ENCODE measurements at regions not wholly inside any gene's neighbourhood (a gene's known extent, or its start where the extent isn't known, plus 50 kb on each side); places are given as distances from the start of the nearest gene placed in this dataset.

DNA sequence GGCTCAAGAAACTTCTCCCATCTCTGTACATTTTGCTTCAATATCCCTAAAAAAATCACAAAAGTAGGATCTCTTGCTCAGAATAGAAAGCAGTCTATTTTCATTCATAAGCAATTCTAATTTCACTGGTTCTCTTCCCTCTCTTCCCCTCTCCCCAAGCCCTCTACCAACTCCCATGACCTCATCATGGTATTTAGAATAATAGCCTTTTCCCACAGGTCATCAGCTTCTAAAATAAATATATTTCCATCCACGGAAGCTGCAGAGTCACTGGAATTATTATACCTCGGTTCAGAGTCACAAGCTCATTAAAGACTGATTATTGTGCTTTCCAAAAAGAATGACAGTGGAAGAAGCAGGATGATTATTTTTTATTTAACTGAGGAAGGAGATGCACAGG lies 84.2 kb upstream of the ADRA1B start:
- POLR2A ChIA-PET: no interaction called here
- Histone ChIP-seq H3K4me1 (ENCODE audit: control insufficient read depth, extremely low read depth, insufficient read depth, low read length) (no peaks in the 10 kb centered on the region), H3K4me2 (ENCODE audit: insufficient read depth, low read length) (no peak overlapping the region), H3K9ac (replicated peaks; ENCODE audit: extremely low read depth, insufficient read depth, low read length) (no peak overlapping the region), H3K9me1 (replicated peaks; ENCODE audit: control insufficient read depth, extremely low read depth, insufficient read depth, low read length) (no peaks in the 10 kb centered on the region), H3K9me3 (replicated peaks; ENCODE audit: control insufficient read depth, insufficient read depth, low read length) (no peaks in the 10 kb centered on the region), H3K4me3 (replicated peaks in 1 of 3; ENCODE audit: insufficient read depth in 1 of 3, low read depth in 1 of 3, low read length in 3 of 3) (no peak overlapping the region), H3K79me2 (ENCODE audit: control insufficient read depth, insufficient read depth, low read length) (no peaks in the 10 kb centered on the region), H3K36me3 (ENCODE audit: control insufficient read depth in 2 of 2, extremely low read depth in 1 of 2, insufficient read depth in 2 of 2, low read length in 2 of 2) (no peaks in the 10 kb centered on the region), H4K20me1 (replicated peaks; ENCODE audit: control insufficient read depth, extremely low read depth, insufficient read depth, low read length) (no peaks in the 10 kb centered on the region), H2AFZ (ENCODE audit: low read depth, low read length) (no peak overlapping the region), H3K27ac (ENCODE audit: insufficient read depth, low read depth, low read length) (no peak overlapping the region), H3K27me3 (ENCODE audit: control insufficient read depth in 2 of 2, insufficient read depth in 2 of 2, low read length in 2 of 2) (no peaks in the 10 kb centered on the region)
- CTCF ChIA-PET: no interaction called here
- DNase-seq (ENCODE audit: low read depth, low spot score) (no peak), FAIRE-seq (no peak)
- intact Hi-C loops (cut with micrococcal nuclease): no loop called here
- TF ChIP-seq FOS (IDR thresholded peaks at IDR 0.05; ENCODE audit: borderline replicate concordance, insufficient read depth, low read length) (no peak), GATA2 (IDR thresholded peaks at IDR 0.05; ENCODE audit: insufficient read depth, insufficient read length, low read depth, low read length) (no peak), MYC (IDR thresholded peaks at IDR 0.05; ENCODE audit: low read depth, low read length) (no peak), JUN (IDR thresholded peaks at IDR 0.05; ENCODE audit: borderline replicate concordance, insufficient read depth, insufficient read length, low read depth) (no peak), POLR2A (IDR thresholded peaks at IDR 0.05; ENCODE audit: low read depth, low read length) (no peak), POLR2AphosphoS5 (IDR thresholded peaks at IDR 0.05; ENCODE audit: insufficient read depth, low read depth, low read length) (no peak), EZH2 (IDR thresholded peaks at IDR 0.05; ENCODE audit: borderline replicate concordance, low read depth, low read length, severe bottlenecking) (no peak)
- TF ChIP-seq, protein P1, sequence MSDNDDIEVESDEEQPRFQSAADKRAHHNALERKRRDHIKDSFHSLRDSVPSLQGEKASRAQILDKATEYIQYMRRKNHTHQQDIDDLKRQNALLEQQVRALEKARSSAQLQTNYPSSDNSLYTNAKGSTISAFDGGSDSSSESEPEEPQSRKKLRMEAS (IDR thresholded peaks at IDR 0.05; ENCODE audit: insufficient read depth, insufficient read length): no peak
- TF ChIP-seq, protein P2, sequence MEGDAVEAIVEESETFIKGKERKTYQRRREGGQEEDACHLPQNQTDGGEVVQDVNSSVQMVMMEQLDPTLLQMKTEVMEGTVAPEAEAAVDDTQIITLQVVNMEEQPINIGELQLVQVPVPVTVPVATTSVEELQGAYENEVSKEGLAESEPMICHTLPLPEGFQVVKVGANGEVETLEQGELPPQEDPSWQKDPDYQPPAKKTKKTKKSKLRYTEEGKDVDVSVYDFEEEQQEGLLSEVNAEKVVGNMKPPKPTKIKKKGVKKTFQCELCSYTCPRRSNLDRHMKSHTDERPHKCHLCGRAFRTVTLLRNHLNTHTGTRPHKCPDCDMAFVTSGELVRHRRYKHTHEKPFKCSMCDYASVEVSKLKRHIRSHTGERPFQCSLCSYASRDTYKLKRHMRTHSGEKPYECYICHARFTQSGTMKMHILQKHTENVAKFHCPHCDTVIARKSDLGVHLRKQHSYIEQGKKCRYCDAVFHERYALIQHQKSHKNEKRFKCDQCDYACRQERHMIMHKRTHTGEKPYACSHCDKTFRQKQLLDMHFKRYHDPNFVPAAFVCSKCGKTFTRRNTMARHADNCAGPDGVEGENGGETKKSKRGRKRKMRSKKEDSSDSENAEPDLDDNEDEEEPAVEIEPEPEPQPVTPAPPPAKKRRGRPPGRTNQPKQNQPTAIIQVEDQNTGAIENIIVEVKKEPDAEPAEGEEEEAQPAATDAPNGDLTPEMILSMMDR (IDR thresholded peaks at IDR 0.05; ENCODE audit: extremely low read depth in 1 of 2, insufficient read depth in 1 of 2, low read depth in 1 of 2, low read length in 2 of 2): no peak
- BruUV-seq (replicated peaks): no TSS peak
- dilution Hi-C loops (cut with MboI; ENCODE audit: extremely low pct_ligation_motif_present, low sequenced_read_pairs): no loop called here
